Thyroid gland (tissue), 4 donors: ENCODE measurements at regions not wholly inside any gene's neighbourhood (a gene's known extent, or its start where the extent isn't known, plus 50 kb on each side); places are given as distances from the start of the nearest gene placed in this dataset.

ENCODE experiments used
- CTCF ChIP-seq, 6 experiments: fragments of 200-600 bp in 3 of 6; fragments of 450-650 bp in 3 of 6; sonication (generic) in 3 of 6; IDR thresholded peaks; one replicate each; pipeline ENCODE4 v1.5.1; 2016 to 2019; ENCODE audit warnings: antibody characterized with exemption in 6 of 6, mild to moderate bottlenecking in 2 of 6, inconsistent platforms in 1 of 6, moderate library complexity in 1 of 6
- POLR2A ChIP-seq, 2 donors: fragments of 450-650 bp; IDR thresholded peaks; one replicate each; pipeline ENCODE4 v1.6.1; 2017; ENCODE audit warnings: antibody characterized with exemption in 2 of 2, mild to moderate bottlenecking in 2 of 2, moderate library complexity in 1 of 2

GRCh38 chr5:148751025-148751424 lies 75.4 kb upstream of the ADRB2 start:
- TF ChIP-seq CTCF (IDR thresholded peaks at IDR 0.05) (no peak), POLR2A (IDR thresholded peaks at IDR 0.05) (no peak)
